B cell (primary cell): ENCODE measurements at regions not wholly inside any gene's neighbourhood (a gene's known extent, or its start where the extent isn't known, plus 50 kb on each side); places are given as distances from the start of the nearest gene placed in this dataset.

ENCODE experiments used
- ATAC-seq: fragments of 200-7000 bp; cut with Tn5 transposase; one replicate; pipeline ENCODE4 v1.10.0; 2021; ENCODE audit warnings: low read depth, mild to moderate bottlenecking, moderate number of reproducible peaks, moderate library complexity
- CTCF ChIA-PET: fragments of 350-600 bp; sonication (Branson Sonifier 250); formaldehyde crosslinking; loops from one replicate; lab custom pipeline; 2021; ENCODE audit warnings: antibody characterized with exemption, inconsistent platforms; lab: Charles Lee
- POLR2A ChIA-PET: fragments of 350-600 bp; sonication (Branson Sonifier 250); formaldehyde crosslinking; loops from one replicate; lab custom pipeline; 2021; ENCODE audit warnings: antibody characterized with exemption; lab: Charles Lee
- DNase-seq: peaks from one replicate; pipeline ENCODE4 v3.0.0; 2013
- H2AFZ ChIP-seq: 2 replicates; pipeline ENCODE4 v1.6.1; 2012; ENCODE audit warnings: mild to moderate bottlenecking, low read depth, low read length; ENCODE audit not compliant: insufficient read depth, poor library complexity, severe bottlenecking
- H3K27ac ChIP-seq, 2 donors: 1 replicate in 1 of 2; 2 replicates in 1 of 2; pipeline ENCODE4 v1.5.1; 2012 to 2013; ENCODE audit warnings: low read length in 2 of 2, mild to moderate bottlenecking in 2 of 2, moderate library complexity in 1 of 2
- H3K27me3 ChIP-seq, 4 experiments: fragments of 200-600 bp in 1 of 4; sonication (generic) in 1 of 4; replicated peaks in 1 of 4; 1 replicate in 2 of 4; 2 replicates in 2 of 4; pipeline versions ENCODE4 v1.6.1 to v1.7.0; 2013 to 2016; ENCODE audit warnings: low read length in 3 of 4, mild to moderate bottlenecking in 2 of 4, mixed read lengths in 1 of 4, moderate library complexity in 1 of 4; ENCODE audit not compliant: insufficient read depth in 4 of 4, control insufficient read depth in 3 of 4; ENCODE audit errors: control extremely low read depth in 1 of 4
- H3K36me3 ChIP-seq, 2 experiments: replicated peaks in 1 of 2; 1 replicate in 1 of 2; 2 replicates in 1 of 2; pipeline versions ENCODE4 v1.6.1 to v1.7.1; 2013; ENCODE audit warnings: low read length in 1 of 2; ENCODE audit not compliant: insufficient read depth in 2 of 2, control insufficient read depth in 1 of 2; ENCODE audit errors: control extremely low read depth in 1 of 2, extremely low read depth in 1 of 2
- H3K4me1 ChIP-seq, 2 donors: fragments of 200-600 bp in 1 of 2; sonication (generic) in 1 of 2; 1 replicate in 1 of 2; 2 replicates in 1 of 2; pipeline versions ENCODE4 v1.5.1 to v1.6.1; 2013 to 2017; ENCODE audit warnings: low read length in 2 of 2; ENCODE audit not compliant: control insufficient read depth in 2 of 2, insufficient read depth in 2 of 2
- H3K4me2 ChIP-seq: replicated peaks from 2 replicates; pipeline ENCODE3; 2012; ENCODE audit warnings: mild to moderate bottlenecking, low read depth, low read length; ENCODE audit not compliant: poor library complexity, severe bottlenecking
- H3K4me3 ChIP-seq, 5 experiments: fragments of 200-600 bp in 1 of 5; sonication (generic) in 1 of 5; 1 replicate in 3 of 5; 2 replicates in 2 of 5; pipeline versions ENCODE4 v1.5.1 to v1.7.0; 2011 to 2016; ENCODE audit warnings: low read length in 4 of 5, mild to moderate bottlenecking in 4 of 5, low read depth in 2 of 5, control low read depth in 1 of 5, moderate library complexity in 1 of 5; ENCODE audit not compliant: insufficient read depth in 1 of 5; ENCODE audit errors: control extremely low read depth in 1 of 5, extremely low read depth in 1 of 5
- H3K79me2 ChIP-seq: fragments of 200-600 bp; sonication (generic); one replicate; pipeline ENCODE4 v1.6.0; 2016; ENCODE audit warnings: low read length; ENCODE audit not compliant: control insufficient read depth, insufficient read depth
- H3K9ac ChIP-seq: fragments of 200-600 bp; sonication (generic); 2 replicates; pipeline ENCODE4 v1.6.1; 2017; ENCODE audit warnings: mild to moderate bottlenecking, low read length, moderate library complexity
- H3K9me3 ChIP-seq, 3 donors: one replicate each; pipeline versions ENCODE4 v1.6.1 to v1.7.1; 2013; ENCODE audit warnings: low read length in 2 of 3; ENCODE audit not compliant: control insufficient read depth in 2 of 3, insufficient read depth in 1 of 3; ENCODE audit errors: control extremely low read depth in 1 of 3
- H4K20me1 ChIP-seq: 2 replicates; pipeline ENCODE4 v1.6.0; 2012; ENCODE audit warnings: mild to moderate bottlenecking, low read length; ENCODE audit not compliant: insufficient read depth, control insufficient read depth, poor library complexity, severe bottlenecking
- H3K27ac Mint-ChIP-seq: one replicate; pipeline ENCODE4 v1.8.0; 2021; ENCODE audit warnings: mixed read lengths
- H3K27me3 Mint-ChIP-seq: one replicate; pipeline ENCODE4 v1.8.0; 2021; ENCODE audit warnings: mixed read lengths
- H3K4me1 Mint-ChIP-seq: one replicate; pipeline ENCODE4 v1.8.0; 2021; ENCODE audit warnings: mixed read lengths
- H3K4me3 Mint-ChIP-seq: one replicate; pipeline ENCODE4 v1.8.0; 2021; ENCODE audit warnings: mixed read lengths
- H3K9me3 Mint-ChIP-seq: one replicate; pipeline ENCODE4 v1.8.0; 2022; ENCODE audit warnings: mixed read lengths; ENCODE audit not compliant: insufficient read depth
- EZH2 ChIP-seq: IDR thresholded peaks from 2 replicates; pipeline ENCODE4 v1.6.1; 2012; ENCODE audit warnings: borderline replicate concordance, low read depth, mild to moderate bottlenecking, moderate library complexity, low read length; ENCODE audit not compliant: insufficient read depth, poor library complexity, severe bottlenecking
- WGBS: methylation state at CpG from one replicate; pipeline ENCODE4 v1.1.5; 2013; ENCODE audit warnings: missing lambda C conversion rate; ENCODE audit not compliant: insufficient coverage; 5-methylcytosine and 5-hydroxymethylcytosine counted together
- intact Hi-C: fragments of 100-400 bp; cut with micrococcal nuclease; formaldehyde crosslinking; loops from one replicate; pipeline ENCODE4 v1.10.0; 2022
- TF ChIP-seq, protein P1 (sequence below): fragments of 200-600 bp; IDR thresholded peaks from one replicate; pipeline ENCODE4 v1.8.0; 2022; ENCODE audit warnings: antibody characterized with exemption, mild to moderate bottlenecking

GRCh38 chr3:103600844-103601243, 1166.0 kb downstream of the ZPLD1 start:
- Mint-ChIP-seq H3K27ac (no peak overlapping the region), H3K27me3 (no peaks in the 10 kb centered on the region), H3K9me3 (no peaks in the 10 kb centered on the region), H3K4me3 (no peak overlapping the region), H3K4me1 (no peaks in the 10 kb centered on the region)
- H3K79me2 ChIP-seq = no peaks in the 10 kb centered on the region
- H3K36me3 ChIP-seq = no peaks in the 10 kb centered on the region
- peaks cover 0 to 9% (median 0%) of the 10 kb centered on the region in 3 donors for H3K9me3 ChIP-seq
- intact Hi-C loops = no loop called here
- TF ChIP-seq EZH2 = no peak
- TF ChIP-seq, protein P1, sequence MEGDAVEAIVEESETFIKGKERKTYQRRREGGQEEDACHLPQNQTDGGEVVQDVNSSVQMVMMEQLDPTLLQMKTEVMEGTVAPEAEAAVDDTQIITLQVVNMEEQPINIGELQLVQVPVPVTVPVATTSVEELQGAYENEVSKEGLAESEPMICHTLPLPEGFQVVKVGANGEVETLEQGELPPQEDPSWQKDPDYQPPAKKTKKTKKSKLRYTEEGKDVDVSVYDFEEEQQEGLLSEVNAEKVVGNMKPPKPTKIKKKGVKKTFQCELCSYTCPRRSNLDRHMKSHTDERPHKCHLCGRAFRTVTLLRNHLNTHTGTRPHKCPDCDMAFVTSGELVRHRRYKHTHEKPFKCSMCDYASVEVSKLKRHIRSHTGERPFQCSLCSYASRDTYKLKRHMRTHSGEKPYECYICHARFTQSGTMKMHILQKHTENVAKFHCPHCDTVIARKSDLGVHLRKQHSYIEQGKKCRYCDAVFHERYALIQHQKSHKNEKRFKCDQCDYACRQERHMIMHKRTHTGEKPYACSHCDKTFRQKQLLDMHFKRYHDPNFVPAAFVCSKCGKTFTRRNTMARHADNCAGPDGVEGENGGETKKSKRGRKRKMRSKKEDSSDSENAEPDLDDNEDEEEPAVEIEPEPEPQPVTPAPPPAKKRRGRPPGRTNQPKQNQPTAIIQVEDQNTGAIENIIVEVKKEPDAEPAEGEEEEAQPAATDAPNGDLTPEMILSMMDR = no peak
- ChIA-PET POLR2A (no interaction called here), CTCF (no interaction called here)
- H4K20me1 ChIP-seq = no peaks in the 10 kb centered on the region
- no peak overlapping the region for H3K4me3 ChIP-seq
- H2AFZ ChIP-seq = no peak overlapping the region
- WGBS = no CpG with 5 or more reads among the region's 1 CpG
- no peaks in the 10 kb centered on the region for H3K4me1 ChIP-seq
- no peak overlapping the region for H3K4me2 ChIP-seq
- no peak overlapping the region for H3K9ac ChIP-seq
- no peak overlapping the region for H3K27ac ChIP-seq
- DNase-seq (no peak), ATAC-seq (no peak)
- no peaks in the 10 kb centered on the region for H3K27me3 ChIP-seq

DNA sequence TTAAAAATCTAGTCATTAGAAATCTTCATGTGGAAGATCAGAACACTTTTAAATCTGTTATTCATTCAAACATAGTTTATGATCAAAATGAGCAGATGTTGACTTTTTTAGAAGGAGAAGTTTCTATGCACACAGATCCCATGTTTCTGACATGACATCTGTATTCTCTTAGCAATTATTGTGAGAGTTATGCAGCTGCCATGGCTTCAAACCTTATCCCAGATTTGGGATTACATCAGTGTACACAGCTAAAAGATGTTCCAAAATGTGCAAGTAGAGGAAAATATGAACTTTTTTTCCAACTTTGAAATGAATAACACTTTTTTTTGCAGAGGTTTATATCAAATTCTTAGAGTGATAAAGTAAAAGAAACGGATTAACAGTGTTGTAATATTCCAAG, 1166.9 kb downstream of the ZPLD1 start:
- no peak overlapping the region for H3K4me3 ChIP-seq
- no peak overlapping the region for H2AFZ ChIP-seq
- CTCF ChIA-PET = no interaction called here
- H3K27ac ChIP-seq = no peak overlapping the region
- H3K27me3 ChIP-seq = no peaks in the 10 kb centered on the region
- no peaks in the 10 kb centered on the region for H3K4me1 ChIP-seq
- TF ChIP-seq, protein P1 = no peak
- no peak for TF ChIP-seq EZH2
- H3K9ac ChIP-seq = no peak overlapping the region
- Mint-ChIP-seq H3K27ac (no peak overlapping the region), H3K4me3 (no peak overlapping the region), H3K9me3 (no peaks in the 10 kb centered on the region), H3K4me1 (no peaks in the 10 kb centered on the region), H3K27me3 (no peaks in the 10 kb centered on the region)
- no peaks in the 10 kb centered on the region for H3K79me2 ChIP-seq
- intact Hi-C loops = no loop called here
- POLR2A ChIA-PET = no interaction called here
- ATAC-seq (no peak), DNase-seq (no peak)
- no peaks in the 10 kb centered on the region for H3K36me3 ChIP-seq
- H3K4me2 ChIP-seq = no peak overlapping the region
- H4K20me1 ChIP-seq = no peaks in the 10 kb centered on the region
- H3K9me3 ChIP-seq = peaks cover 0 to 9% (median 0%) of the 10 kb centered on the region in 3 donors
- no CpG with 5 or more reads among the region's 1 CpG for WGBS
